Right atrium auricular region (tissue), 2 donors: ENCODE measurements at regions not wholly inside any gene's neighbourhood (a gene's known extent, or its start where the extent isn't known, plus 50 kb on each side); places are given as distances from the start of the nearest gene placed in this dataset.

Experiments
- DNase-seq: peaks from one replicate; pipeline ENCODE4 v3.0.0-alpha.2; 2019; ENCODE audit warnings: low spot score
- H3K27ac ChIP-seq, 2 donors: fragments of 200-600 bp; sonication (generic); 1 replicate in 1 of 2; 2 replicates in 1 of 2; pipeline ENCODE4 v1.5.1; 2016 to 2019
- H3K27me3 ChIP-seq, 2 donors: fragments of 200-600 bp; sonication (generic); one replicate each; pipeline versions ENCODE4 v1.5.1 to v1.6.0; 2017 to 2019
- H3K36me3 ChIP-seq: fragments of 200-600 bp; sonication (generic); one replicate; pipeline ENCODE4 v1.5.1; 2016
- H3K4me1 ChIP-seq, 2 donors: fragments of 200-600 bp; sonication (generic); one replicate each; pipeline versions ENCODE4 v1.5.1 to v1.6.0; 2017 to 2019
- H3K4me3 ChIP-seq, 2 donors: fragments of 200-600 bp; sonication (generic); 1 replicate in 1 of 2; 2 replicates in 1 of 2; pipeline ENCODE4 v1.5.1; 2017 to 2019; ENCODE audit warnings: mild to moderate bottlenecking in 1 of 2, moderate library complexity in 1 of 2
- H3K9me3 ChIP-seq, 2 donors: fragments of 200-600 bp; sonication (generic); one replicate each; pipeline ENCODE4 v1.5.1; 2019
- CTCF ChIP-seq, 2 donors: fragments of 200-600 bp; sonication (generic); IDR thresholded peaks; one replicate each; pipeline ENCODE4 v1.5.1; 2019; ENCODE audit warnings: antibody characterized with exemption in 2 of 2

- Histone ChIP-seq H3K9me3 (no peaks in the 10 kb centered on the region), H3K27me3 (no peaks in the 10 kb centered on the region), H3K4me3 (no peak overlapping the region), H3K4me1 (peaks cover 0 to 23% of the 10 kb centered on the region in 2 donors), H3K36me3 (no peaks in the 10 kb centered on the region), H3K27ac (no peak overlapping the region)
- TF ChIP-seq CTCF (IDR thresholded peaks at IDR 0.05): no peak
- no peak for DNase-seq
Observed at GRCh38 chr13:80010846-80011245, 330.1 kb downstream of the SPRY2 start.

- no peak for TF ChIP-seq CTCF (IDR thresholded peaks at IDR 0.05)
- no peaks in the 10 kb centered on the region for H3K9me3 ChIP-seq
Observed at GRCh38 chr13:80010286-80010831, 330.6 kb downstream of the SPRY2 start.

GRCh38 chr13:80009760-80010159, 331.2 kb downstream of the SPRY2 start:
- Histone ChIP-seq H3K9me3 (no peaks in the 10 kb centered on the region), H3K36me3 (no peaks in the 10 kb centered on the region), H3K27me3 (no peaks in the 10 kb centered on the region), H3K27ac (no peak overlapping the region), H3K4me3 (no peak overlapping the region), H3K4me1 (peaks cover 0 to 23% of the 10 kb centered on the region in 2 donors)
- TF ChIP-seq CTCF (IDR thresholded peaks at IDR 0.05): no peak
- no peak for DNase-seq

More at GRCh38 chr13:80010286-80010831, 330.6 kb downstream of the SPRY2 start:
- H3K4me3 ChIP-seq: no peak overlapping the region
- H3K27me3 ChIP-seq: no peaks in the 10 kb centered on the region
- no peaks in the 10 kb centered on the region for H3K36me3 ChIP-seq
- H3K27ac ChIP-seq: no peak overlapping the region
- peaks cover 0 to 23% of the 10 kb centered on the region in 2 donors for H3K4me1 ChIP-seq
- no peak for DNase-seq

- Histone ChIP-seq H3K36me3 (no peaks in the 10 kb centered on the region), H3K9me3 (no peaks in the 10 kb centered on the region), H3K4me1 (peaks cover 0 to 18% of the 10 kb centered on the region in 2 donors), H3K27me3 (no peaks in the 10 kb centered on the region), H3K4me3 (no peak overlapping the region), H3K27ac (no peak overlapping the region)
- DNase-seq: no peak
- no peak for TF ChIP-seq CTCF (IDR thresholded peaks at IDR 0.05)
Observed at GRCh38 chr13:80006940-80007339, 334.0 kb downstream of the SPRY2 start.

GRCh38 chr13:80001510-80001842, 339.4 kb downstream of the SPRY2 start:
- no peaks in the 10 kb centered on the region for H3K4me1 ChIP-seq
- DNase-seq: no peak
- H3K4me3 ChIP-seq: no peak overlapping the region
- H3K9me3 ChIP-seq: no peaks in the 10 kb centered on the region
- H3K27ac ChIP-seq: no peak overlapping the region
- H3K27me3 ChIP-seq: no peaks in the 10 kb centered on the region
- no peak for TF ChIP-seq CTCF (IDR thresholded peaks at IDR 0.05)
- no peaks in the 10 kb centered on the region for H3K36me3 ChIP-seq
